Fibroblast of peridontal ligament (primary cell): ENCODE measurements at regions not wholly inside any gene's neighbourhood (a gene's known extent, or its start where the extent isn't known, plus 50 kb on each side); places are given as distances from the start of the nearest gene placed in this dataset.

Source experiments
- DNase-seq: peaks from one replicate; pipeline ENCODE4 v3.0.0-alpha.2; 2010; ENCODE audit errors: extremely low read depth

- DNase-seq, result no peak
Measured at GRCh38 chr6:54057058-54057457, 54.2 kb upstream of the MLIP start.

GRCh38 chr6:54058236-54058635 lies 53.0 kb upstream of the MLIP start:
- no peak for DNase-seq

- peak; percentile 49 for DNase-seq
Measured at GRCh38 chr6:54059683-54060082, 51.6 kb upstream of the MLIP start.

- DNase-seq, result no peak
Measured at GRCh38 chr6:54060286-54060685, 51.0 kb upstream of the MLIP start.
